CD4-positive, CD25-positive, alpha-beta regulatory T cell (primary cell): ENCODE measurements at regions not wholly inside any gene's neighbourhood (a gene's known extent, or its start where the extent isn't known, plus 50 kb on each side); places are given as distances from the start of the nearest gene placed in this dataset.
A peak's percentile ranks its signal among the peaks of the same experiment; 100 is the strongest.
"Not testable (repeated sequence)": the region's sequence is repeated elsewhere in the genome, so short reads cannot be mapped to it uniquely, and the experiment has no call there.

Experiments used
- ATAC-seq, 2 donors: fragments of 150-1000 bp; cut with Tn5 transposase; one replicate each; pipeline ENCODE4 v1.10.0; 2021; ENCODE audit warnings: low read depth in 2 of 2, moderate number of reproducible peaks in 2 of 2, moderate library complexity in 1 of 2
- DNase-seq, 3 donors: peaks; one replicate each; pipeline versions ENCODE4 v3.0.0 to v3.0.0-alpha.2; 2012 to 2022; ENCODE audit warnings: mixed read lengths in 1 of 3
- H3K27ac ChIP-seq: one replicate; pipeline ENCODE4 v1.7.0; 2013; ENCODE audit warnings: mild to moderate bottlenecking, low read length; ENCODE audit not compliant: insufficient read depth, poor library complexity, severe bottlenecking
- H3K27me3 ChIP-seq: one replicate; pipeline ENCODE4 v1.7.0; 2013; ENCODE audit warnings: low read length; ENCODE audit not compliant: control insufficient read depth, insufficient read depth
- H3K36me3 ChIP-seq: one replicate; pipeline ENCODE4 v1.7.0; 2013; ENCODE audit warnings: mild to moderate bottlenecking, low read length, moderate library complexity; ENCODE audit not compliant: control insufficient read depth, insufficient read depth
- H3K4me1 ChIP-seq: 2 replicates; pipeline ENCODE4 v1.7.0; 2013; ENCODE audit warnings: mild to moderate bottlenecking, low read length; ENCODE audit not compliant: insufficient read depth, control insufficient read depth, poor library complexity, severe bottlenecking
- H3K4me3 ChIP-seq: one replicate; pipeline ENCODE4 v1.7.0; 2013; ENCODE audit warnings: low read depth, mild to moderate bottlenecking, low read length, moderate library complexity
- H3K9me3 ChIP-seq, 2 experiments: 1 replicate in 1 of 2; 2 replicates in 1 of 2; pipeline ENCODE4 v1.7.0; 2013; ENCODE audit warnings: low read length in 2 of 2, mild to moderate bottlenecking in 1 of 2, moderate library complexity in 1 of 2; ENCODE audit not compliant: control insufficient read depth in 2 of 2
- H3K27ac Mint-ChIP-seq, 3 donors: one replicate each; pipeline ENCODE4 v1.8.0; 2020 to 2022; ENCODE audit warnings: mild to moderate bottlenecking in 3 of 3, mixed read lengths in 3 of 3, moderate library complexity in 2 of 3
- H3K27me3 Mint-ChIP-seq: one replicate; pipeline ENCODE4 v1.8.0; 2022; ENCODE audit warnings: mild to moderate bottlenecking, mixed read lengths
- H3K36me3 Mint-ChIP-seq: one replicate; pipeline ENCODE4 v1.8.0; 2020; ENCODE audit warnings: mixed read lengths
- H3K4me1 Mint-ChIP-seq, 4 donors: one replicate each; pipeline ENCODE4 v1.8.0; 2020 to 2022; ENCODE audit warnings: mixed read lengths in 4 of 4, mild to moderate bottlenecking in 1 of 4
- H3K4me3 Mint-ChIP-seq, 4 donors: one replicate each; pipeline ENCODE4 v1.8.0; 2020 to 2022; ENCODE audit warnings: mild to moderate bottlenecking in 4 of 4, mixed read lengths in 4 of 4, moderate library complexity in 3 of 4
- H3K9me3 Mint-ChIP-seq, 7 donors: one replicate each; pipeline ENCODE4 v1.8.0; 2020 to 2022; ENCODE audit warnings: mixed read lengths in 7 of 7, mild to moderate bottlenecking in 3 of 7, moderate library complexity in 2 of 7

GRCh38 chr18:70554854-70555445, 266.1 kb downstream of the SOCS6 start:
- H3K4me3 Mint-ChIP-seq, result no peak overlapping the region
- DNase-seq (no peak), ATAC-seq (no peak)
- H3K27ac Mint-ChIP-seq, result no peak overlapping the region
- peaks cover 0 to 2% (median 0%) of the 10 kb centered on the region in 7 donors for H3K9me3 Mint-ChIP-seq
- no peak overlapping the region for H3K4me3 ChIP-seq
- H3K4me1 ChIP-seq, result no peaks in the 10 kb centered on the region
- H3K4me1 Mint-ChIP-seq, result peaks cover 0 to 24% (median 8%) of the 10 kb centered on the region in 4 donors
- H3K27me3 Mint-ChIP-seq, result no peaks in the 10 kb centered on the region
- no peaks in the 10 kb centered on the region for H3K36me3 Mint-ChIP-seq
- no peak overlapping the region for H3K27ac ChIP-seq
- no peaks in the 10 kb centered on the region for H3K36me3 ChIP-seq
- no peaks in the 10 kb centered on the region for H3K9me3 ChIP-seq
- peaks cover 3% of the 10 kb centered on the region for H3K27me3 ChIP-seq

GRCh38 chr18:70553936-70554260, 265.1 kb downstream of the SOCS6 start:
- H3K4me1 Mint-ChIP-seq, result peaks cover 0 to 19% (median 8%) of the 10 kb centered on the region in 4 donors
- H3K27me3 ChIP-seq, result peaks cover 3% of the 10 kb centered on the region
- no peak overlapping the region for H3K4me3 ChIP-seq
- H3K9me3 Mint-ChIP-seq, result peaks cover 0 to 2% (median 0%) of the 10 kb centered on the region in 7 donors
- H3K27ac ChIP-seq, result no peak overlapping the region
- H3K4me3 Mint-ChIP-seq, result no peak overlapping the region
- H3K36me3 Mint-ChIP-seq, result no peaks in the 10 kb centered on the region
- ATAC-seq, result no peak
- H3K27ac Mint-ChIP-seq, result peak overlapping the region in 2 of 3 donors; percentile 50 to 54
- no peaks in the 10 kb centered on the region for H3K36me3 ChIP-seq
- no peaks in the 10 kb centered on the region for H3K27me3 Mint-ChIP-seq
- DNase-seq, result no peak
- H3K9me3 ChIP-seq, result no peaks in the 10 kb centered on the region
- no peaks in the 10 kb centered on the region for H3K4me1 ChIP-seq

GRCh38 chr18:70553245-70553935, 264.5 kb downstream of the SOCS6 start:
- peak in 1 of 2 donors; percentile 34 for ATAC-seq

GRCh38 chr18:70536370-70537062, 247.7 kb downstream of the SOCS6 start:
- Mint-ChIP-seq H3K9me3 (peaks cover 0 to 7% (median 0%) of the 10 kb centered on the region in 7 donors), H3K36me3 (no peaks in the 10 kb centered on the region), H3K4me3 (no peak overlapping the region), H3K27ac (peak overlapping the region in 1 of 3 donors; percentile 19), H3K27me3 (no peaks in the 10 kb centered on the region), H3K4me1 (no peaks in the 10 kb centered on the region)
- H3K4me1 ChIP-seq, result no peaks in the 10 kb centered on the region
- H3K36me3 ChIP-seq, result no peaks in the 10 kb centered on the region
- DNase-seq (no peak), ATAC-seq (no peak)
- H3K4me3 ChIP-seq, result no peak overlapping the region
- H3K27me3 ChIP-seq, result no peaks in the 10 kb centered on the region
- no peaks in the 10 kb centered on the region for H3K9me3 ChIP-seq
- no peak overlapping the region for H3K27ac ChIP-seq

More at GRCh38 chr18:70553245-70553935, 264.5 kb downstream of the SOCS6 start:
- DNase-seq, result peak in 1 of 3 donors; percentile 49
- Mint-ChIP-seq H3K9me3 (peaks cover 0 to 3% (median 0%) of the 10 kb centered on the region in 7 donors), H3K27me3 (no peaks in the 10 kb centered on the region), H3K4me1 (peaks cover 0 to 19% (median 8%) of the 10 kb centered on the region in 4 donors), H3K27ac (peak overlapping the region in 2 of 3 donors; percentile 41 to 50), H3K36me3 (no peaks in the 10 kb centered on the region), H3K4me3 (peak overlapping the region in 2 of 4 donors; percentile 10 to 40)
- Histone ChIP-seq H3K4me3 (peak overlapping the region; percentile 1), H3K4me1 (no peaks in the 10 kb centered on the region), H3K27me3 (peaks cover 3% of the 10 kb centered on the region), H3K36me3 (no peaks in the 10 kb centered on the region), H3K9me3 (no peaks in the 10 kb centered on the region), H3K27ac (no peak overlapping the region)

- Histone ChIP-seq H3K4me3 (no peak overlapping the region), H3K27ac (no peak overlapping the region), H3K36me3 (no peaks in the 10 kb centered on the region), H3K27me3 (no peaks in the 10 kb centered on the region), H3K9me3 (no peaks in the 10 kb centered on the region), H3K4me1 (no peaks in the 10 kb centered on the region)
- Mint-ChIP-seq H3K27ac (no peak overlapping the region), H3K4me3 (no peak overlapping the region), H3K27me3 (no peaks in the 10 kb centered on the region), H3K36me3 (no peaks in the 10 kb centered on the region), H3K4me1 (no peaks in the 10 kb centered on the region), H3K9me3 (peaks cover 0 to 8% (median 0%) of the 10 kb centered on the region in 7 donors)
- DNase-seq (no peak), ATAC-seq (no peak)
Measured at GRCh38 chr18:70535041-70535440, 246.2 kb downstream of the SOCS6 start.

GRCh38 chr18:70525322-70525721, 236.5 kb downstream of the SOCS6 start:
- H3K27me3 ChIP-seq, H3K36me3 Mint-ChIP-seq, ATAC-seq, H3K36me3 ChIP-seq, H3K4me3 ChIP-seq, H3K4me1 Mint-ChIP-seq, H3K27me3 Mint-ChIP-seq, H3K9me3 ChIP-seq, H3K27ac ChIP-seq, DNase-seq, H3K4me1 ChIP-seq, H3K4me3 Mint-ChIP-seq, H3K27ac Mint-ChIP-seq: not testable (repeated sequence)
- H3K9me3 Mint-ChIP-seq, result peaks cover 0 to 11% (median 1%) of the 10 kb centered on the region in 7 donors

- H3K9me3 Mint-ChIP-seq, result peaks cover 0 to 11% (median 1%) of the 10 kb centered on the region in 7 donors
- no peaks in the 10 kb centered on the region for H3K36me3 ChIP-seq
- no peak overlapping the region for H3K4me3 Mint-ChIP-seq
- no peak for DNase-seq
- H3K9me3 ChIP-seq, result no peaks in the 10 kb centered on the region
- no peaks in the 10 kb centered on the region for H3K4me1 ChIP-seq
- H3K4me1 Mint-ChIP-seq, result no peaks in the 10 kb centered on the region
- no peak overlapping the region for H3K4me3 ChIP-seq
- no peak overlapping the region for H3K27ac ChIP-seq
- peaks cover 3% of the 10 kb centered on the region for H3K36me3 Mint-ChIP-seq
- no peaks in the 10 kb centered on the region for H3K27me3 ChIP-seq
- no peak overlapping the region for H3K27ac Mint-ChIP-seq
- H3K27me3 Mint-ChIP-seq, result no peaks in the 10 kb centered on the region
- no peak for ATAC-seq
Measured at GRCh38 chr18:70523792-70524182, 234.9 kb downstream of the SOCS6 start.
